ENCODE measurements at regions not wholly inside any gene's neighbourhood (a gene's known extent, or its start where the extent isn't known, plus 50 kb on each side); places are given as distances from the start of the nearest gene placed in this dataset.
A peak's percentile ranks its signal among the peaks of the same experiment; 100 is the strongest.

DNA sequence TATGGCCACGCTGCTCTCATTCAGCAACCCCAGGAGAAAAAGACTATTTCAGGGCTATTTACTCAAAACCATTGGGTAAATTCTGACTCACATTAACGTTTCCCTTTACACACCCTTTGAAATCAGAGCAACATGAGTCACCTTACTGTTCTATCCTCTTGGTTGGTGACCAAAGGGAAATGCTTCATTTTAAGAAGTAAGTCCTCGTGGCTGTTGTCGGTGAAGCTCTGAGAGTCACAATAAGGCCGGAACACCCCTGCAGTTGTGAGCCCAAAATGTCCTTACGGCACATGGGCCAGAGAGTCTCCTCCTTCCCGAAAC lies 56.3 kb upstream of the SPRY1 start:
- no peak for DNase-seq (ENCODE audit: extremely low spot score in 2 of 2)
- Histone ChIP-seq H3K36me3 (no peaks in the 10 kb centered on the region), H3K4me1 (peaks cover 2% of the 10 kb centered on the region), H3K27me3 (no peaks in the 10 kb centered on the region), H3K9me3 (no peaks in the 10 kb centered on the region), H3K27ac (no peak overlapping the region), H3K4me3 (no peak overlapping the region)
- TF ChIP-seq POLR2AphosphoS5 (IDR thresholded peaks at IDR 0.05; ENCODE audit: insufficient read depth in 1 of 2, low read depth in 1 of 2): peak in 1 of 2 donors; percentile 91
- TF ChIP-seq, protein P1, sequence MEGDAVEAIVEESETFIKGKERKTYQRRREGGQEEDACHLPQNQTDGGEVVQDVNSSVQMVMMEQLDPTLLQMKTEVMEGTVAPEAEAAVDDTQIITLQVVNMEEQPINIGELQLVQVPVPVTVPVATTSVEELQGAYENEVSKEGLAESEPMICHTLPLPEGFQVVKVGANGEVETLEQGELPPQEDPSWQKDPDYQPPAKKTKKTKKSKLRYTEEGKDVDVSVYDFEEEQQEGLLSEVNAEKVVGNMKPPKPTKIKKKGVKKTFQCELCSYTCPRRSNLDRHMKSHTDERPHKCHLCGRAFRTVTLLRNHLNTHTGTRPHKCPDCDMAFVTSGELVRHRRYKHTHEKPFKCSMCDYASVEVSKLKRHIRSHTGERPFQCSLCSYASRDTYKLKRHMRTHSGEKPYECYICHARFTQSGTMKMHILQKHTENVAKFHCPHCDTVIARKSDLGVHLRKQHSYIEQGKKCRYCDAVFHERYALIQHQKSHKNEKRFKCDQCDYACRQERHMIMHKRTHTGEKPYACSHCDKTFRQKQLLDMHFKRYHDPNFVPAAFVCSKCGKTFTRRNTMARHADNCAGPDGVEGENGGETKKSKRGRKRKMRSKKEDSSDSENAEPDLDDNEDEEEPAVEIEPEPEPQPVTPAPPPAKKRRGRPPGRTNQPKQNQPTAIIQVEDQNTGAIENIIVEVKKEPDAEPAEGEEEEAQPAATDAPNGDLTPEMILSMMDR (IDR thresholded peaks at IDR 0.05): no peak
- intact Hi-C loops (cut with DNase I): no loop called here

DNA sequence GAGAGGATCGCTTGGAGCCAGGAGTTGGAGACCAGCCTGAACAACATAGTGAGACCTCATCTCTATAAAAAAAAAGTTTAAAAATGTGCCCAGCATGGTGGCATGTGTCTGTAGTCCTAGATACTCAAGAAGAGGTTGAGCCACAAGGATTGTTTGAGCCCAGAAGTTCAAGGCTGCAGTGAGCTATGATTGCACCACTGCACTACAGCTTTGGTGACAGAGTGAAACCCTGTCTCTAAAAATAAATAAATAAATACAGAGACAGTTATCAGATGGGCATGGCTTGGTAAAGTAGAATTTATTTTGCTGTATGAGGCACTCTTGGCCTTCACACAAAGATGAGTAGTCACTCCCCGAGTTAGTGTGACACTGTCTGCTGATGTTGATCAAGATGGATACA lies 54.1 kb upstream of the SPRY1 start:
- Histone ChIP-seq H3K9me3 (no peaks in the 10 kb centered on the region), H3K4me3 (no peak overlapping the region), H3K36me3 (no peaks in the 10 kb centered on the region), H3K27ac (no peak overlapping the region), H3K27me3 (no peaks in the 10 kb centered on the region), H3K4me1 (peaks cover 15% of the 10 kb centered on the region)
- intact Hi-C loops (cut with DNase I): no loop called here
- TF ChIP-seq POLR2AphosphoS5 (IDR thresholded peaks at IDR 0.05; ENCODE audit: insufficient read depth in 1 of 2, low read depth in 1 of 2): no peak
- TF ChIP-seq, protein P1 (IDR thresholded peaks at IDR 0.05): no peak
- TF ChIP-seq POLR2A (IDR thresholded peaks at IDR 0.05): no peak
- DNase-seq (ENCODE audit: extremely low spot score in 2 of 2): no peak

DNA sequence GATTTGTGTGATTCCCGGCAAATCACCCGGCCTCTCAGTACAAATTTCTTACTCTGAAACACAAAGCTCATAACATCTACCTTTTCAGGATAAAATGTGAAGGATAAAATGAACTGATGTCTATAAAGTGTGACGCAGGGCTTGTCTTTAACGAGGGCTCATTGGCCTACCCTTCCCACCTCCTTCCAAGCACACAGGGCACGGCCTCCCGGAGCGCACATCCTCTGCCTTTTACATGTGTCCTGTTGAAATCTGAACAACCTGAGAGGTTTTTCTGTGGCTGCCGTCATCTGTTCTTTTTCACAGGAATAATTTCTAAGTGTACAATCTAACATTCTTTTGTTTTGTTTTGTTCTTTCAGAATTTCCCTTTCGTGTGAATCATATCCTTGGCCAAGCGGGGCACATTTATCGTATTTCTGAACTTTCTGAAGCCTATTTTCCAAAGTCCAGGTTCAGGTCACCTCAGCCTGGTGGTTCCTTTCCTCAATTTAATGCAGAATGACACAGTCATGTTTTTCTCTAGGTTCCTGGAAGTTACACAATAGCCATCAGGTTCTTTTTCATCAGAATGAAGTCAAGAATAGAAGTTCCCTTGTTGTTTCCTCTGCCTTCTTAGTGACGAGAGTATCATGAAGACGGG lies 53.1 kb upstream of the SPRY1 start:
- intact Hi-C loops (cut with DNase I): no loop called here
- Histone ChIP-seq H3K9me3 (no peaks in the 10 kb centered on the region), H3K4me1 (peaks cover 15% of the 10 kb centered on the region), H3K4me3 (no peak overlapping the region), H3K36me3 (no peaks in the 10 kb centered on the region), H3K27ac (peak overlapping the region; percentile 36), H3K27me3 (no peaks in the 10 kb centered on the region)
- TF ChIP-seq POLR2A (IDR thresholded peaks at IDR 0.05) (no peak), POLR2AphosphoS5 (IDR thresholded peaks at IDR 0.05; ENCODE audit: insufficient read depth in 1 of 2, low read depth in 1 of 2) (peak in 1 of 2 donors; percentile 72)
- DNase-seq (ENCODE audit: extremely low spot score in 2 of 2): no peak

- TF ChIP-seq POLR2A (IDR thresholded peaks at IDR 0.05): no peak
Measured at GRCh38 chr4:123345137-123345934, 51.3 kb upstream of the SPRY1 start.

DNA sequence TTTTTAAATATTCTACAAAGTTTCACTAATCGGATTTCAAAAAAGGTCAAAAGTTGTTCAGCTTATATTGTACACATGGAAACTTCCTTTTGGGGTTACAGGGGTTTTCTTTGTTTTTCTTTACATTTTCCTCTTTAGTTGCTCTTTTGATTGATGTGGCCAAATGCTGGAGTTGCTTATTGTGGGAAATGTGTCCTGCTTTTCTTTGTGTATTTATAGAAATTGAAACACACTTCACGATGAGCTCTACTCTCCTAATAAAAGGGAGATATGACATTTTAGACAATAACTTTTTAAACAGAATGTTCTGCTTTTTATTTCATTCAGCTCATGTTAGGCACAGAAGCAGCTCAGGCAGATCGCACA lies 50.7 kb upstream of the SPRY1 start:
- Histone ChIP-seq H3K27ac (peak overlapping the region; percentile 24), H3K36me3 (no peaks in the 10 kb centered on the region), H3K4me3 (no peak overlapping the region), H3K9me3 (no peaks in the 10 kb centered on the region), H3K27me3 (no peaks in the 10 kb centered on the region), H3K4me1 (peaks cover 15% of the 10 kb centered on the region)
- intact Hi-C loops (cut with DNase I): no loop called here
- TF ChIP-seq, protein P1 (IDR thresholded peaks at IDR 0.05): no peak
- no peak for TF ChIP-seq POLR2A (IDR thresholded peaks at IDR 0.05)
- TF ChIP-seq POLR2AphosphoS5 (IDR thresholded peaks at IDR 0.05; ENCODE audit: insufficient read depth in 1 of 2, low read depth in 1 of 2): no peak
- no peak for DNase-seq (ENCODE audit: extremely low spot score in 2 of 2)

More at GRCh38 chr4:123345137-123345934, 51.3 kb upstream of the SPRY1 start:
- Histone ChIP-seq H3K27me3 (no peaks in the 10 kb centered on the region), H3K4me1 (peaks cover 15% of the 10 kb centered on the region), H3K4me3 (no peak overlapping the region), H3K36me3 (no peaks in the 10 kb centered on the region), H3K27ac (peak overlapping the region; percentile 24), H3K9me3 (no peaks in the 10 kb centered on the region)
- intact Hi-C loops (cut with DNase I): no loop called here
- no peak for DNase-seq (ENCODE audit: extremely low spot score in 2 of 2)

GRCh38 chr4:123346330-123346940 lies 50.2 kb upstream of the SPRY1 start:
- Histone ChIP-seq H3K4me1 (peaks cover 15% of the 10 kb centered on the region), H3K36me3 (no peaks in the 10 kb centered on the region), H3K4me3 (no peak overlapping the region), H3K27ac (peak overlapping the region; percentile 24), H3K9me3 (no peaks in the 10 kb centered on the region), H3K27me3 (no peaks in the 10 kb centered on the region)
- no peak for DNase-seq (ENCODE audit: extremely low spot score in 2 of 2)
- intact Hi-C loops (cut with DNase I): no loop called here
- TF ChIP-seq, protein P1 (IDR thresholded peaks at IDR 0.05): no peak
- TF ChIP-seq POLR2AphosphoS5 (IDR thresholded peaks at IDR 0.05; ENCODE audit: insufficient read depth in 1 of 2, low read depth in 1 of 2): no peak
- TF ChIP-seq POLR2A (IDR thresholded peaks at IDR 0.05): no peak

Measured in vagina (tissue), 2 donors.